Mesothelial cell of epicardium (in vitro differentiated cells): ENCODE measurements at regions not wholly inside any gene's neighbourhood (a gene's known extent, or its start where the extent isn't known, plus 50 kb on each side); places are given as distances from the start of the nearest gene placed in this dataset.
"Not testable (repeated sequence)": the region's sequence is repeated elsewhere in the genome, so short reads cannot be mapped to it uniquely, and the experiment has no call there.

Experiments
- DNase-seq, 2 experiments: peaks; one replicate each; pipeline ENCODE4 v3.0.0; 2021; ENCODE audit warnings: low spot score in 2 of 2; ENCODE audit not compliant: unreplicated experiment in 2 of 2
- H3K27ac Mint-ChIP-seq: 2 replicates; pipeline ENCODE4 v1.8.0; 2021; ENCODE audit warnings: mixed read lengths
- H3K27me3 Mint-ChIP-seq: 2 replicates; pipeline ENCODE4 v1.8.0; 2021; ENCODE audit warnings: low read depth, mixed read lengths
- H3K36me3 Mint-ChIP-seq: 2 replicates; pipeline ENCODE4 v1.8.0; 2021; ENCODE audit warnings: mixed read lengths
- H3K4me1 Mint-ChIP-seq: 2 replicates; pipeline ENCODE4 v1.8.0; 2021; ENCODE audit warnings: mixed read lengths
- H3K4me3 Mint-ChIP-seq: 2 replicates; pipeline ENCODE4 v1.8.0; 2021; ENCODE audit warnings: mild to moderate bottlenecking, moderate library complexity, mixed read lengths
- H3K9me3 Mint-ChIP-seq: 2 replicates; pipeline ENCODE4 v1.8.0; 2021; ENCODE audit warnings: mixed read lengths
- CTCF ChIP-seq: fragments of 200-600 bp; sonication (generic); IDR thresholded peaks from one replicate; pipeline ENCODE4 v1.5.0; 2021; ENCODE audit warnings: antibody characterized with exemption; ENCODE audit not compliant: unreplicated experiment

- H3K4me1 Mint-ChIP-seq, result no peaks in the 10 kb centered on the region
- no peak overlapping the region for H3K4me3 Mint-ChIP-seq
Measured at GRCh38 chr5:88646866-88647265, 236.1 kb downstream of the MEF2C start.

GRCh38 chr5:88644676-88645075 lies 238.3 kb downstream of the MEF2C start:
- H3K4me1 Mint-ChIP-seq, result no peaks in the 10 kb centered on the region
- no peak for TF ChIP-seq CTCF
- no peak overlapping the region for H3K4me3 Mint-ChIP-seq
- peaks cover 35% of the 10 kb centered on the region for H3K27me3 Mint-ChIP-seq
- H3K27ac Mint-ChIP-seq, result no peak overlapping the region
- no peak for DNase-seq
- no peaks in the 10 kb centered on the region for H3K9me3 Mint-ChIP-seq
- no peaks in the 10 kb centered on the region for H3K36me3 Mint-ChIP-seq

More at GRCh38 chr5:88646866-88647265, 236.1 kb downstream of the MEF2C start:
- Mint-ChIP-seq H3K9me3 (no peaks in the 10 kb centered on the region), H3K27me3 (peaks cover 52% of the 10 kb centered on the region), H3K27ac (no peak overlapping the region), H3K36me3 (no peaks in the 10 kb centered on the region)
- no peak for TF ChIP-seq CTCF
- DNase-seq, result no peak

GRCh38 chr5:88643315-88643714 lies 239.7 kb downstream of the MEF2C start:
- H3K9me3 Mint-ChIP-seq, result no peaks in the 10 kb centered on the region
- H3K36me3 Mint-ChIP-seq, result no peaks in the 10 kb centered on the region
- H3K27ac Mint-ChIP-seq, result no peak overlapping the region

GRCh38 chr5:88634014-88634413 lies 249.0 kb downstream of the MEF2C start:
- peaks cover 8% of the 10 kb centered on the region for H3K27me3 Mint-ChIP-seq
- H3K36me3 Mint-ChIP-seq, result no peaks in the 10 kb centered on the region
- no peaks in the 10 kb centered on the region for H3K9me3 Mint-ChIP-seq
- TF ChIP-seq CTCF, result no peak
- no peaks in the 10 kb centered on the region for H3K4me1 Mint-ChIP-seq
- H3K27ac Mint-ChIP-seq, result no peak overlapping the region
- no peak for DNase-seq
- H3K4me3 Mint-ChIP-seq, result no peak overlapping the region

More at GRCh38 chr5:88643315-88643714, 239.7 kb downstream of the MEF2C start:
- DNase-seq, result no peak
- H3K4me3 Mint-ChIP-seq, result no peak overlapping the region
- H3K4me1 Mint-ChIP-seq, result no peaks in the 10 kb centered on the region
- peaks cover 30% of the 10 kb centered on the region for H3K27me3 Mint-ChIP-seq
- TF ChIP-seq CTCF, result no peak

- not testable (repeated sequence) for H3K27ac Mint-ChIP-seq, H3K27me3 Mint-ChIP-seq, H3K4me3 Mint-ChIP-seq, H3K4me1 Mint-ChIP-seq, DNase-seq, H3K36me3 Mint-ChIP-seq
- H3K9me3 Mint-ChIP-seq, result peaks cover 19% of the 10 kb centered on the region
Measured at GRCh38 chr5:88622890-88623289, 260.1 kb downstream of the MEF2C start.

- not testable (repeated sequence) for H3K27me3 Mint-ChIP-seq, DNase-seq, H3K36me3 Mint-ChIP-seq, H3K27ac Mint-ChIP-seq, H3K4me1 Mint-ChIP-seq, H3K4me3 Mint-ChIP-seq
- peaks cover 14% of the 10 kb centered on the region for H3K9me3 Mint-ChIP-seq
Measured at GRCh38 chr5:88615767-88616166, 267.2 kb downstream of the MEF2C start.

- no peak for TF ChIP-seq CTCF
Measured at GRCh38 chr5:88613051-88613450, 269.9 kb downstream of the MEF2C start.

More at GRCh38 chr5:88613051-88613450, 269.9 kb downstream of the MEF2C start:
- peaks cover 7% of the 10 kb centered on the region for H3K9me3 Mint-ChIP-seq
- H3K36me3 Mint-ChIP-seq, result no peaks in the 10 kb centered on the region
- H3K27me3 Mint-ChIP-seq, result peaks cover 4% of the 10 kb centered on the region
- no peak for DNase-seq
- H3K4me1 Mint-ChIP-seq, result no peaks in the 10 kb centered on the region
- no peak overlapping the region for H3K27ac Mint-ChIP-seq
- no peak overlapping the region for H3K4me3 Mint-ChIP-seq
